ENCODE measurements at regions not wholly inside any gene's neighbourhood (a gene's known extent, or its start where the extent isn't known, plus 50 kb on each side); places are given as distances from the start of the nearest gene placed in this dataset.

DNA sequence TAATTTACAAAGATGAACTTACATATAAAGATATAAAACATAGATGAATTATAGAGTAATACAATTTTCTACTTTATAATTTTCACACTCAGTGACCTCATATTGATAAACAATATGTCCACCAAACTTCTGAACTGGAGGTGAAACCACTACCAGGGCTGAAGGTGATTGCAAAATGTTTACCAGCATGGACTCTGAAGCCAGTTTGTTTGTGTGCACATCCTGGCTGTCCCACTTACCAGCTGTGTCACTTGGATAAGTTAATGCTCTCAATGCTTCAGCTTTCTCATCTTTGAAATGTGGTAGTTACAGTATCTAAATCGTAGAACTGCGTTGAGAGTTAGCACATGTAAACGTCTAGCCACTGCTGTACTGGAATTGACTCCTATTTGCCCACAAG is 392.6 kb downstream of the HNRNPD start:
- TF ChIP-seq CTCF (IDR thresholded peaks at IDR 0.05) (no peak), POLR2A (IDR thresholded peaks at IDR 0.05) (no peak)

All from esophagus squamous epithelium (tissue), 4 donors.